ENCODE measurements at regions not wholly inside any gene's neighbourhood (a gene's known extent, or its start where the extent isn't known, plus 50 kb on each side); places are given as distances from the start of the nearest gene placed in this dataset.
A peak's percentile ranks its signal among the peaks of the same experiment; 100 is the strongest.

GRCh38 chr16:65334081-65334480, 212.2 kb upstream of the CDH11 start:
- H3K4me3 ChIP-seq (replicated peaks in 1 of 2; ENCODE audit: low read depth in 2 of 2, low read length in 2 of 2), result no peak overlapping the region
- TF ChIP-seq CTCF (IDR thresholded peaks at IDR 0.05; ENCODE audit: low read depth, low read length), result no peak
- no peak for DNase-seq (ENCODE audit: low read depth in 2 of 2)

- DNase-seq (ENCODE audit: low read depth in 2 of 2), result peak in 1 of 2 donors; percentile 57
- no peak for TF ChIP-seq CTCF (IDR thresholded peaks at IDR 0.05; ENCODE audit: low read depth, low read length)
- no peak overlapping the region for H3K4me3 ChIP-seq (replicated peaks in 1 of 2; ENCODE audit: low read depth in 2 of 2, low read length in 2 of 2)
Measured at GRCh38 chr16:65333283-65333682, 211.4 kb upstream of the CDH11 start.

- no peak for TF ChIP-seq CTCF (IDR thresholded peaks at IDR 0.05; ENCODE audit: low read depth, low read length)
- no peak overlapping the region for H3K4me3 ChIP-seq (replicated peaks in 1 of 2; ENCODE audit: low read depth in 2 of 2, low read length in 2 of 2)
- DNase-seq (ENCODE audit: low read depth in 2 of 2), result no peak
Measured at GRCh38 chr16:65327346-65327745, 205.5 kb upstream of the CDH11 start.

GRCh38 chr16:65323655-65324237, 201.9 kb upstream of the CDH11 start:
- no peak for TF ChIP-seq CTCF (IDR thresholded peaks at IDR 0.05; ENCODE audit: low read depth, low read length)
- DNase-seq (ENCODE audit: low read depth in 2 of 2), result no peak
- H3K4me3 ChIP-seq (replicated peaks in 1 of 2; ENCODE audit: low read depth in 2 of 2, low read length in 2 of 2), result no peak overlapping the region

GRCh38 chr16:65319621-65320231, 197.9 kb upstream of the CDH11 start:
- DNase-seq (ENCODE audit: low read depth in 2 of 2), result no peak
- no peak for TF ChIP-seq CTCF (IDR thresholded peaks at IDR 0.05; ENCODE audit: low read depth, low read length)
- H3K4me3 ChIP-seq (replicated peaks in 1 of 2; ENCODE audit: low read depth in 2 of 2, low read length in 2 of 2), result no peak overlapping the region

- no peak for TF ChIP-seq CTCF (IDR thresholded peaks at IDR 0.05; ENCODE audit: low read depth, low read length)
- no peak for DNase-seq (ENCODE audit: low read depth in 2 of 2)
- no peak overlapping the region for H3K4me3 ChIP-seq (replicated peaks in 1 of 2; ENCODE audit: low read depth in 2 of 2, low read length in 2 of 2)
Measured at GRCh38 chr16:65318590-65319257, 196.9 kb upstream of the CDH11 start.

Data from cardiac fibroblast (primary cell).